Activated CD4-positive, alpha-beta T cell treated with anti-CD3 and anti-CD28 coated beads for 24 hours (primary cell): ENCODE measurements at regions not wholly inside any gene's neighbourhood (a gene's known extent, or its start where the extent isn't known, plus 50 kb on each side); places are given as distances from the start of the nearest gene placed in this dataset.
"Not testable (repeated sequence)": the region's sequence is repeated elsewhere in the genome, so short reads cannot be mapped to it uniquely, and the experiment has no call there.

Experiments used
- DNase-seq, 2 donors: peaks; one replicate each; pipeline ENCODE4 v3.0.0-alpha.2; 2020; ENCODE audit warnings: low read depth in 2 of 2

DNA sequence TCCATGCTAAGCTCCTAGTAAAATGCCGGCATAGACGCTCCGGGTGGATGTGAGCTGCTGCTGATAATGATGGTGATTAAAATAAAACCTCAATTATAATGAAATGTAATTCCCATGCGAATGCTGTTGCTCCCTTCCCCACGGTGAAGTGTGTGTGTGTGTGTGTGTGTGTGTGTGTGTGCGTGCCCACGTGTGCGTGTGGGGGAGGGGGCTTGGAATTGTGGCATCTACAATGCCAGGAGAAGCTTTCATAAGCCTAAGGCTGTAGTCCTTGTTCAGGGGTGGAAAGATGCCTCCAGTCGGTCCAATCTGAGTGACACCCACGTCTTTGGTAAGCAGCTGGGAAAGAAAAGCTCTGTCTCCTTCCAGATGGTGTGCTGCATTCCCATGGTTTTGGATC, 137.9 kb downstream of the CDH26 start:
- DNase-seq, result no peak

DNA sequence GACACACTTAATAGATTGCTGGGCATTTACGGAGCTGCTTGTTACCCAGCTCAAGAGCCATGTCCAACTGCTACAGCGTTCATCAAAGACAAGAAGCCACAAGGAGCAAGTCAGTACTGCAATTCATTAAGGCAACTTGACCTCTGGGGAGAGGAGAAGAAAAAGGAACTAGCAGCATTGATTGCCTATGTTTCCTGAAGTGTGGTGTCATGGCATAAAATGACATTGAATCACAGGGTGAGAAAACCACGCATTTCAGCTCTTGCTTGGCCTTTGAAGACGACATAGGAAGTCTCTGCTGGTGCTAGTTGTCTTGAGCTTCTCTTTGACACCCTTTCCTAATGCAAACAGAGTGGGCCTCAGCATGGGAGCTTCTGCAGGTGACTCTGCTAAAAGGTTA, 139.1 kb downstream of the CDH26 start:
- no peak for DNase-seq

DNA sequence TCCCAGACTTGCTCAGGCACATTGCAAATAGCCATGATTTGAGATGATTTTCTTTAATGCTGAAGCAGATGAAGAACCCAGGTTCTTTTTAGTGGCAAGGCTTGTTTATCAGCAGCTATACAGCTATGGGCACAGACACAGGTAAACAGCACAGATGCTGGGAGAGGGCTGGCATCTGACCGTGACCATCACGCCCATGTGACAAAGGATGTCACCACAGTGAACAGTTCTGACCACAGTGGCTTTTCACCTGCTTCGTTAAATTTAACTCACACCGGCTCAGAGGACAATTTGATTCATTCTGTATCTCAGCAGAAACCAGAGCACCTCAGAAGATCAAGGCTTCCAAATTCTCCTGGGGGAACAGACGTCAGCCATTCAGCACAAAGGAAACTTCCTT, 142.6 kb downstream of the CDH26 start:
- no peak for DNase-seq

DNA sequence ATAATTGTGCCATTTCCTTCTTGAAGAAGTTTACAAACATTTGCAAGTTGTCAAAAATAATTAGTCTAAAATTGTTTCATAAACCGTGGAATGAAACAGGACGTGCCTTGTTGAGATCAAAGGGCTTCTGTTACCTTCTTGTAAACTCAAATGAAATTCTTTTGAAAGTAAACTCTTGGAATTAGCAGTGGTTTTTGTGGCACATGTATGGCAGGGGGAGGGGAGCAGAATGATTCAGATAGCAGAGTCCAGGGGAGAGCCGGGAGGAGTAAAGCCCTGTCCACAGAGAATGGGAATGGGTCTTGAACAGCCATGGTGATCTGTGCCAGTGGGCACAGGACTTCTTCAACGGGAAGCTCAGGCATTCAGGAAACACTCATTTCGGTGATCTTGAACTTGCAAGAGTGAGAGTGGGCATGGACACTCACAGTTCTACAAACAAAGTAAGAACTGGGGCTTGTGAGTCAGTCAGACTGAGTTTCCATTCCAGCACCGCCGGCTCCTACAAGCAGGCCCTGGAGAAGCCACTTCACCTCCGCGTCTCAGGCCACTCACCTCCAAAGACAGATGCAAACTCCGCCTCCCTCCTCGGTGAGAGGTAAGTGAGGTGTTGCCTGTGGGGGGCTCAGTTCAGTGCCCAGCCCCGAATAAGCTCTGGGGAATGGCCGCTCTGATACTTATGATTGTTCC, 143.1 kb downstream of the CDH26 start:
- no peak for DNase-seq

DNA sequence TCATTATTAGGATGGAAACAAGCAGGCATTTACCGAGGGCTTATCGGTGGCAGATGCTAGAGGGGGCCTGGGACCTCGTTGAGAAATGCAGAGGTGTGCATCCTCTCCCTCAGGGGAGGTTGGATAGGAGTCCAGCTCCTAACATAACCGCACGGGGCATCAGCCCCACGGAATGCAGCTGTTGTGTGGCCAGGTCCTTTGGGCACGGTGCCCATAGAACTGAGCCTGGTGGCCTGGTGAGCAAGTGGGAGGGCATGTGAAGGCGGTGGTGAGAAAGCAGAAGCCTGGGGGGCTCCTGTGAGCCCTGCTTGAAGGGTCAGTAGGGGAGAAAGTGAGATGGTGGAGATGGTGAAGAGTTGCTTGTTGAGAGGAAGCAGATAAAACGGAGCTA, 143.7 kb downstream of the CDH26 start:
- DNase-seq, result no peak

DNA sequence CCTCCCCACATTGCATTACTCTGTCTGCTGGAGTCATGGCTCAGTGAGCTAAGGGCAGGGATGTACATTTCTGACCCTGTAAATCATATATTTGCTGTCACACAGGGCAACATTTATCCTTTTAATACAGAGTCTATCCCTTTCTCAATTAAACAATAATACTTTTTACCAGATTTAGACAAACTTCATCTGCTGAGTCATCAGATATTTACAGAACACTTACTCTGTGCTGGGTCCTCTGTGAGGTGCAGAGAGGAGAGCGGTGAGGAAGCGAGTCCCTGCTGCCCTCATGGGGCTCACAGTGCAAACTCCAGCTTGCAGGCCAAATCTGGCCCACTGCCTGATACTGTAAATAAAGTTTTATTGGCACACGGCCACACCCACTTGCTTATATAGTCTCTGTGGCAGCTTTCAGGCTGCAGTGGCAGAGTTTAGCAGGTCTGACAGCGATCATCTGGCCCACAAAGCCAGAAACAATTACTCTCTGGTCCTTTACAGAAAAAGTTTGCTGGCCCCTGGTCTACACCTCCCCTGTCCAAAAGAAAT, 144.5 kb downstream of the CDH26 start:
- no peak for DNase-seq

DNA sequence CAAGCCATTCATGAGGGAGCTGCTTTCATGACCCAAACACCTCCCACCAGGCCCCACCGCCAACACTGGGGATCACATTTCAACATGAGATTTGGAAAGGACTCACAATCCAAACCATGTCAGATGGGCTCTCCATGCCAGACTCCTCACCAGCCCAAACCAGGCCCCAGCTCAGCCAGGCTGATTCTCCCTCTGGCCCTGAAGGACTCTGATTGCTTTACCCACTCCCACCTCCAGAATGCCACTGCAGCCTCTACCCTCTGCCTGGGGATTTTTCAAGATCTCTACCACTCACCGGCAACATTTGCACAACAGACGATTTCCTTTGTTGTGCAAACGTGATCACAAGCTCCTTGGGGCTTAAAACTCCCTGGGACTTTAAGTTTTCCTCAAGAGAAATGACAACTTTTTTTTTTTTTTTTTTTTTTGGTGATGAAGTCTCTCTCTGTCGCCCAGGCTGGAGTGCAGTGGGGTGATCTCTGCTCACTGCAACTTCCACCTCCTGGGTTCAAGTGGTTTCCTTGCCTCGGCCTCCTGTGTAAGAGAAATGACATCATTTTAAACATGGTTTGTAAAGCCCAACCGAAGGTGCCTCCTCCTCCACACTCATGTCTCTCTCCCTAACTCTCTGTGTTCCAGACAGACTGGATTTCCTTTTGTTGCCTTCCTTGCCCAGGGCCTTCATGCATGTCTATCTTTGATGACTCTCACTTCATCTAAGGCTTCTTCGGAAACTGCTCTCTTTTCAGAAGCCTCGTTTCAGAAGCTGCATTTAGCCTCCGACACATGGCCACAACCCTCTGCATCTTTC, 147.0 kb downstream of the CDH26 start:
- DNase-seq, result no peak

DNA sequence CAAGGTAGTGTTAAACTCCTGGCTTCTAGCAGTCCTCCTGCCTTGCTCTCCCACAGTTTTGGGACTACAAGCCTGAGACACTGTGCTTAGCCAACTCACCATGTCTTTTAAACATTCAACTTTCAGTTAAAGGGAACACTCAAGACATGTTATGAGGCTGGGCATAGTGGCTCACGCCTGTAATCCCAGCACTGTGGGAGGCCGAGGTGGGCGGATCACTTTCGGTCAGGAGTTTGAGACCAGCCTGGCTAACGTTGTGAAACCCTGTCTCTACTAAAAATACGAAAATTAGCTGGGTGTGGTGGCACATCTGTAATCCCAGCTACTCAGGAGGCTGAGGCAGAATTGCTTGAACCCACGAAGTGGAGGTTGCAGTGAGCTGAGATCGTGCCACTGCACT, 148.0 kb downstream of the CDH26 start:
- not testable (repeated sequence) for DNase-seq

DNA sequence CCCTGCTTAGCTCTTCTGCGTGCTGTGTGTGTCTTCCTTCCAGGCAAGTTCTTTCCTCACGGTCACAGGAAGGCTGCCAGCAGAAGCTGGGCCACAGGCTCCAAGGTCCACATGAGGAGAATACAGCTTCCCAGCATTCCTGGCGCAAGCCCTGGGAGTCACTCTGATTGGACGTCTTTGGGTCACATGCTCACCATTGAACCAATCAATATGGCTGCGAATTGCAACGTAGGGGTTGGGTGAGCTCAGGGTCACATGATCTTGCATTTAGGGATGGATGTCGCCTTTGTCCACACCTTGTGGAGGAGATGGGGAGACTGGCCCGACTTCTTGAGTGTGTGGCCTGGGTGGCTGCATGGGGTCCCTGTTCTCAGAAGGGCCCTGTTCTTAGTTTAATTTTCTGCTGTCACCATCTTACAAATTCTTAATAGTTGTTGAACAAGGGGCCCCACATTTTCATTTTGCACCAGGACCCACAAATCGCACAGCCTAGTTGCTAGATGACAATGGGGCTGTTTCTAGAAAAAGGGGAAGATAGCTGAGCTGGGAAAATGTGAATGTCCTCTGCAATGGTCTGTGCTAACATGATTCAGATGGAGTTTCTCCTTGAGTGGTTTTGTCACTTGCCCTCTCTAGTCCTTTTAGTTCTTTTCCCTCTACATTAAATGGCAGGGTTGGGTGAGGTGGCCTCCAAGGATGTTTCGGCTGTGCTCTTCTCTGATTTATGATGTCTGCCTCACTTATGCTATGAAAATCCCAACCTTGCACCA, 149.6 kb downstream of the CDH26 start:
- no peak for DNase-seq

DNA sequence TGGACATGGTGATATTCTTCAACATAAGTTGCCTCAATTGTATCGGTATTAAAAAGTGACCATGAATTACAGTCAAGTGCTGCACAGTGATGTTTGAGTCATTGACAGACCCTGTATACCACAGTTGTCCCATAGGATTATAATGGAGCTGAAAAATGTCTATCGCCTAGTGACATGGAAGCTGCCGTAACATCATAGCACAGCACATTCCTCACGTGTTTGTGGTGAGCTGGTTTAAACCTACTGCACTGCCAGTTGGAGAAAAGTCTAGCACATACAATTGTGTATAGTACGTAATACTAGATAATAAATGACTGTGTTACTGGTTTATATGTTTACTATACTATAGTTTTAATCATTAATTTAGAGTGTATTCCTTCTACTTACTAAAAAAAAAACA, 150.2 kb downstream of the CDH26 start:
- DNase-seq, result no peak

DNA sequence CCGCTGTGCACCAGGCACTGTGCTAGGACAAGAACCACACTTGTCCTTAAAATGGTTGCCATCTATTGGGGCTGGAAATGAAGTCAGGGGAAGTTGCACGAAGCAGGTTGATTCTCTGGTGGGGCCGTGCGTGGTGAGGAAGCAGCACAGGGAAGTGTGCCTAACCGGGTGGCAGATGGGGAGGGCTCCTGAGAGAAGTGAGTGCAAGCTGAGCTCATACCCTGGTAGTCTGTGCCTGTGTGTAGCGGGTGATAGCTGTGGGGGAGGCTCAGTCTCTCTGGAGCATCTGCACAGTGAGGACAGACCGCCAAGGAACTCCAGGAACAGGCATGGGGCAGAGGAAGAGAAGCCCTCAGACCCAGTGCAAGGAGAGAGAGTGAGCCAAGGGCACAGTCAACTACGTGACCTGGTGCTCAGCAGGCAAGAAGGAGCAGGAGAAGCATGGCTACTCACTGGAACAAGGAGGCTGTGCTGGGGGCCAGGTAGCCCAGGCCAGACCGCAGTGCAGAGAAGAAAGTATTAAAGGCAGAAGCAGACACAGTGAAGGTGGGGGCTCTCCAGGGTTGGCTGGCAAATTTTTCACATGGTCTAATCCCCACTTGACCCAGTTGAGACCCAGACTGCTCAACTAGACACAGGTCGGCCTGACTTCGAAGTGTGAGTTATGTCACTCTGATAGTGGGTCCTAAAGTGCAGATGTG, 155.0 kb downstream of the CDH26 start:
- DNase-seq, result no peak

DNA sequence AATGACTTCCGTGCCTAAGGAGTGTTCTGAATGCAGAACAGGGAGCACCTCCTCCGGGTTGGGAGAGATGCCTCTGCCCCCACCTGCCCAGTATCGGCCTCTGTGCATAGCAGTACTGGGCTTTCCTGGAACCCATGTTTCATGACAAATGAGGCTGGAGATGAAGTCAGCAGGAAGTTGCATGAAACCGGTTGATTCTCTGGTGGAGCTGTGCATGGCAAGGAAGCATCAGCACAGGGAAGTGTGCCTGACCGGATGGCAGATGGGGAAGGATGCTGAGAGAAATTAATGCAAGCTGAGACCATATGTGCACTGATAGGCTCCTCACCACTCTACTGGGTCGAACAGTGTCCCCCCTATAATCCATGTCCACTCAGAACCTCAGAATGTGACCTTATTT, 155.5 kb downstream of the CDH26 start:
- DNase-seq, result no peak

DNA sequence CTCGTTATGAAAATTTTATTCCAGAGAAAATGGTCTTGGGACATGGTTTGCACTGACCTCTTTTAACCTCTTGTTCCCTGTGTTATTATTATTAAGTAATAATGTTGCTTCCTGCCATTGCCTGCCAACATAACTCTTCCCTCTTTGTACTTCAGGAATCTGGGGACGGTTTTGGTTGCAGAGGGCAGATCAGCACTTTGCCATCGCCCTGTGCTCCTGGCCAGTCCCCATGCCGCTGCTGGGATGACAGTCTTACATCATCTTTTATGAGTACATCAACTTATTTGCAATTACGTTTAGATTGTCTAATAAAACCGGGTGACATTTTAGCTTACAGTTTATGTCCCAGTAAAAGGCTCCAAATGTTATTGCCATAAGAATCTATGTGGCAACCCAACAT, 157.2 kb downstream of the CDH26 start:
- no peak for DNase-seq

DNA sequence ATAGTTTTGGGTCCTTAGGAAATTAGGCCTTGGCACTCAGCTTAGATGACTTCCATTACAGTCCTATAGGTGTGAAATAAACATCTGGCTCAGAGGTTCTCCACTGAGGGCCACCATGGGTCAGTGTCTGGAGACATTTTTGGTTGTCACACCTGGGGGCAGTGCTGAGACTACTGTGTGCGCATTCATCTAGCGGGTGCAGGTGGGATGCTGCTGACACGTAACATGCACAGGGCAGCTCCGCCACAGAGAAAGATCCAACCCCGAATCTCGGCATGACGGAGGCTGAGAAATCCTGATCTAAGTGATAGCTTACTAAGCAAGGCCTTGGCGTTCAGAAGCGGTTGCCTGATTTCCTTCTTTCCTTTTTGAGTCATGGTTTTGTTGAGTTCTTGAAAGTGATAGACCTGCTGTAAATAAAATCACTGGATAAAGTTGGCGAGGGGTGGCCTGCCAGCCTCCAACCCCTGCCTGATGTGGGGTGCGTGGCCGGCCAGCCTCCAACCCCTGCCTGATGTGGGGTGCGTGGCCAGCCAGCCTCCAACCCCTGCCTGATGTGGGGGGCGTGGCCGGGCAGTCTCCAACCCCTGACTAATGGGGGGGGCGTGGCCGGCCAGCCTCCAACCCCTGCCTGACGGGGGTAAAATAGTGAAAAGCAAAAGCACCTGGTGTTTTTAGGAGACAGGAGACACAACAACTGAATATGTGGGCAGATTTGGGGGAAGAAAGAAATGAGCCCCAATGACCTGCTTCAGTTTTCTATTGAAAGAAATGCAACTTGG, 158.1 kb downstream of the CDH26 start:
- DNase-seq, result no peak

DNA sequence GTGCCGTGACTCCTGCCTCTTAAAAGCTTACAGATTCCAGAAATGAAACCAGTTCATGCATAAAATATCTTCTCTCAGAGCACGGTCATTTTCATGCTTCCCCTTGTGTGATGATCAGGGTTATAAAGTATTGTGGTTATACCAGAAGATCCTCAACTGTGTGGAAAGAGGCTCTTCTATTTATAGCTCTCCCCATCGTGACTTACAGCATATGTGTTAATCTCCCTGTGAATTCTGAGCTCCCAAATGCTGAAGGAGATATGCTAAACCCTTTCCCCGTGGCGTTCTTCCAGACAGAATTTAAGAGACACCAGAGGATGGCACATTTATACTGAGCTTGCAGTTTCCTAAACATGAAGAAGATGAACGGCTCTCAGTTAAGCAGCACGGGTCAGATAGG, 158.8 kb downstream of the CDH26 start:
- DNase-seq, result no peak

DNA sequence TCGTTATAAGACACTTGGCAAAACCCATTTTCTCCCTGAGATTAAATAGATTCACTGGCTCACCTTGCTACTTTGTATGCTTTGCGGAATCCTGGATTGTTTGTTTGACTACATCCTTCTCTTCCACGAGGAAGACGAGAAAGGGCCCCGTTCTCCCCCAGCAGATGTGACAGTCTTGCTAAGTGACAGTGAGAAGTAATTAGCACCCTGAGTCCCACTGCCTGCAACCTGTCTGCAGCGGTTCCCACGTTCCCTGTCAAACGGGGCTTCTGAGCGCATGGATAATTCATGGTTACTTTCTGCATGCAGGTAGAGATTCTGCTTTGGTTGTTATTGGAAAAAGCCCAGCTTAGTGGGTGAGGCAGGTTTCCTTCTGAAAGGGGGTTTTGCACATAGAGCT, 163.7 kb downstream of the CDH26 start:
- DNase-seq, result no peak

DNA sequence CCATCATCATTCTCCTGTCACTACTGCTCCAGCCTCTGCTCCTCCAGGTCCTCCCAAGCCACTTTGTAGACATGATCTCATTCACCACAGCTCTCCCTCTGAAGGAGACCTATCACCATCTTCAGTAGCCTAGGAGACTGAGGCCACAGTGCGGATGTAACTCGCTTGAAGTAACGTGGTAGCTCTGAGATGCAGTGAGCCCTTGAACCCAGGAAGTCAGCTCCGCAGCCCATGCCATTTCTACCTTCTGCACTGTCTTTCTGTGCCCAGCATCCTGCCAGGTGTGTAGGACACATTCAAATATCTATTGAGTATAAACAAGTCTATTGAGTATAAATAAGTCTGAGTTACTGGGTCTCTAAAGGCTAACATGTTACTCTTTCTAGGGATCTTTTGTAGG, 164.4 kb downstream of the CDH26 start:
- DNase-seq, result no peak

DNA sequence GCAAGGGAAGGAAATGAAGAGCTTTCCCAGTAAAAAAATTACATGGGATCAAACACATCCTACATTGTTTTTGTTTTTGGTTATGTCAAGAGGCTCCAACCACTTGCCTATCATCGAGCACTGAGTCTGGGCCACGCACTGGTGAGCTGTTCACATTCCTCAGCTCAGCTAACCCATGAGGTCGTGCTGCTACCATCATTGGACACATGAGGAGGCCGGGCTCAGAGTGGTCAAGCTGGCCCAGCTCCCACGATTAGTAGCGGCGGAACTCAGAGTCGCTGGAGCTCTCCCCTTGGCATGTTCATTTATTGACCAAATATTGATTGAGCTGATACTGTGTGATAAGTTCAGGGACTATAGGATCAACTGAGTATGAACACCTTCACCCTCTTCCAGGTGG, 164.9 kb downstream of the CDH26 start:
- DNase-seq, result no peak

DNA sequence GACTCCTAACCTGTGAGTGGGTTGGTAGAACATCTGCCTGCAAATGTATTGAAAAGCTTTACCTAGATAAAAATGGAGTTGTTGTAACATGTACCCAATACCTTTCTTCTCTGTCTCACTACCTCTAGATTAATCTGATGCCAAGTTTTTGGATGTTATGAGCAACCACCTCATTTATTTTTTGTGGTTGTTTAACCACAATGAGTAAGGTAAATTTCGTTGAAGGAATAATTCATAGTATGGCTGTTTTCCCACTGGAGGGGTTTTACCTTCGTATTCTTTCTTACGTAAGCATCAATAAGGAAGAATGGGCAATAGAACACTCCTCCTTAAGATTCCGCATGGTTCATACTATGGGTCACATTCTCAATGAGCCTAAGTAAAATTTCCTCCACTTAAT, 165.4 kb downstream of the CDH26 start:
- DNase-seq, result no peak

DNA sequence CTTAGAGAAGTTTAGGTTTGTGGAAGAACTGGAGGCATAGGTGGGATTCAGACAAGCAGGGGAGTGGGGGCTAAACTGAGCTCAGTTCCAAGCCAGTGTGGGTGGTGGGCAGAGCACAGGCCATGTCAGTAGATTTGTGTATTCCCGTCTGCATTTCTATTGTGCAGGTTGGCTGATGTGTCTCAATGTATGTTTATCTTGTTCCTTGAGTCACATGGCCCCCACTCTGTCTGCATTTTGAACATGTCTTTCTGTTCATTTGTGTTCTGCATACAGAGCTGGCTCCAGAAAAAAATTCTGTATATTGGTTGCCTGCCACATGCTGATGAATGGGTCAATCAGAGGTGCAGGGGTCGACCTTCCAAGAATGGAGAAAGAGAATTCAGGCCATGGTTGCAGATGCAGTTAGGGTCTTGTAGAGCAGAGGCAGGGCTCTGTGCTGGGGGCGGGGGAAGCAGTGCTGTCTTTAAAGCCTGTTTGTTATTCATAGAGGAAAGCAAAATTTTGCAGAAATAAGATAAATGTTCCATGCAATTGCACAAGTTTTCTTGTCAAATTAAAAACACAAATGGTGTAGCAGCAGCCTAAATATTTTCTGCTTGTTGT, 166.7 kb downstream of the CDH26 start:
- no peak for DNase-seq

DNA sequence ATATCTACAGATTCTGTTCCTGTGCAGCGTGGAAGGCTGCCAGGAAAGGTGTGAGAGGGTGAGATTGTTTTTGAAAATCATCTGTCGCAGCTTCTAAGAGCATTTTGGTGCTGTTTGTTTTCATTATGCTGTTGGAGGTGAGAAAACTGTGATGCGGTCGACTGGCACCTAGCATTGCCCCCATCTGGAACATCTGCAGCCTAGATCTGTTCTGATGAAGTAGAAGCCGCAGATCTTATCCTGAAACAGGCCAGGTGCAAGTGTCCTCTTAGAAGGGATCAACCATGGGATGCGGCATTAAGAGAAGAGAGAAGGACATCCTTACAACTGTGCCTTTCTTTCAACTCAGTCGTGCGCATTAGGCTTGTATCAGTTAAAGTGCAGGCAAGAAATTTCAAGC, 167.3 kb downstream of the CDH26 start:
- DNase-seq, result no peak
